Prostate gland (tissue), 2 donors: ENCODE measurements at regions not wholly inside any gene's neighbourhood (a gene's known extent, or its start where the extent isn't known, plus 50 kb on each side); places are given as distances from the start of the nearest gene placed in this dataset.

Experiments
- DNase-seq: peaks from one replicate; pipeline ENCODE4 v3.0.0-alpha.2; 2019; ENCODE audit warnings: low spot score
- H3K27ac ChIP-seq, 2 donors: fragments of 200-600 bp; sonication (generic); 2 replicates each; pipeline ENCODE4 v1.5.1; 2017 to 2019
- H3K27me3 ChIP-seq: fragments of 200-600 bp; sonication (generic); replicated peaks from 2 replicates; pipeline ENCODE4 v1.5.1; 2019; ENCODE audit not compliant: insufficient read depth
- H3K36me3 ChIP-seq, 2 donors: fragments of 200-600 bp; sonication (generic); 1 replicate in 1 of 2; 2 replicates in 1 of 2; pipeline versions ENCODE4 v1.5.1 to v1.8.1; 2017 to 2019
- H3K4me1 ChIP-seq: fragments of 200-600 bp; sonication (generic); replicated peaks from 2 replicates; pipeline ENCODE4 v1.5.1; 2019
- H3K4me3 ChIP-seq, 2 donors: fragments of 200-600 bp; sonication (generic); 2 replicates each; pipeline ENCODE4 v1.5.1; 2017 to 2019
- H3K9me3 ChIP-seq: fragments of 200-600 bp; sonication (generic); 2 replicates; pipeline ENCODE4 v1.5.1; 2017
- CTCF ChIP-seq, 4 experiments: fragments of 200-600 bp in 2 of 4; fragments of 450-650 bp in 2 of 4; sonication (generic) in 2 of 4; IDR thresholded peaks; 1 replicate in 3 of 4; 2 replicates in 1 of 4; pipeline ENCODE4 v1.5.1; 2016 to 2019; ENCODE audit warnings: antibody characterized with exemption in 4 of 4, mild to moderate bottlenecking in 2 of 4, moderate library complexity in 2 of 4
- POLR2A ChIP-seq: fragments of 450-650 bp; IDR thresholded peaks from one replicate; pipeline ENCODE4 v1.6.1; 2016; ENCODE audit warnings: antibody characterized with exemption, mild to moderate bottlenecking
- POLR2AphosphoS5 ChIP-seq: sonication (generic); formaldehyde crosslinking; IDR thresholded peaks from one replicate; pipeline ENCODE4 v1.6.1; 2017; ENCODE audit warnings: antibody characterized with exemption
- WGBS: methylation state at CpG from one replicate; pipeline ENCODE4 v1.1.5; 2018; 5-methylcytosine and 5-hydroxymethylcytosine counted together
- intact Hi-C: fragments of 100-400 bp; cut with DNase I; formaldehyde crosslinking; loops from one replicate; pipeline ENCODE4 v1.14.2; 2022

- H3K4me1 ChIP-seq: no peaks in the 10 kb centered on the region
- intact Hi-C loops: no loop called here
- H3K27me3 ChIP-seq: no peaks in the 10 kb centered on the region
- H3K4me3 ChIP-seq: no peak overlapping the region
- no peak overlapping the region for H3K27ac ChIP-seq
- H3K9me3 ChIP-seq: no peaks in the 10 kb centered on the region
- no peak for DNase-seq
- TF ChIP-seq CTCF (IDR thresholded peaks at IDR 0.05): no peak
- 89% methylated on average over 4 of the region's 4 CpGs for WGBS
- no peaks in the 10 kb centered on the region for H3K36me3 ChIP-seq
Observed at GRCh38 chr12:17591005-17591681, 498.9 kb downstream of the RERGL start.

GRCh38 chr12:17588968-17589367 lies 501.0 kb downstream of the RERGL start:
- Histone ChIP-seq H3K36me3 (no peaks in the 10 kb centered on the region), H3K27me3 (no peaks in the 10 kb centered on the region), H3K27ac (no peak overlapping the region), H3K9me3 (no peaks in the 10 kb centered on the region), H3K4me1 (no peaks in the 10 kb centered on the region), H3K4me3 (no peak overlapping the region)
- WGBS: 72% methylated on average over 5 of the region's 5 CpGs
- TF ChIP-seq CTCF (IDR thresholded peaks at IDR 0.05) (no peak), POLR2AphosphoS5 (no peak), POLR2A (no peak)
- intact Hi-C loops: no loop called here
- no peak for DNase-seq

- Histone ChIP-seq H3K4me1 (no peaks in the 10 kb centered on the region), H3K27me3 (no peaks in the 10 kb centered on the region), H3K4me3 (no peak overlapping the region), H3K9me3 (no peaks in the 10 kb centered on the region), H3K27ac (no peak overlapping the region), H3K36me3 (no peaks in the 10 kb centered on the region)
- TF ChIP-seq POLR2A (no peak), CTCF (IDR thresholded peaks at IDR 0.05) (no peak), POLR2AphosphoS5 (no peak)
- 36% methylated on average over 6 of the region's 6 CpGs for WGBS
- no peak for DNase-seq
- intact Hi-C loops: no loop called here
Observed at GRCh38 chr12:17579205-17580026, 510.6 kb downstream of the RERGL start.

GRCh38 chr12:17577405-17577804 lies 512.6 kb downstream of the RERGL start:
- intact Hi-C loops: no loop called here
- no peaks in the 10 kb centered on the region for H3K4me1 ChIP-seq
- no peak for TF ChIP-seq POLR2AphosphoS5
- TF ChIP-seq CTCF (IDR thresholded peaks at IDR 0.05): no peak
- no peak for TF ChIP-seq POLR2A
- H3K9me3 ChIP-seq: no peaks in the 10 kb centered on the region
- 44% methylated on average over 5 of the region's 5 CpGs for WGBS
- H3K27me3 ChIP-seq: no peaks in the 10 kb centered on the region
- no peak overlapping the region for H3K4me3 ChIP-seq
- H3K36me3 ChIP-seq: no peaks in the 10 kb centered on the region
- H3K27ac ChIP-seq: no peak overlapping the region
- DNase-seq: no peak

- DNase-seq: no peak
- Histone ChIP-seq H3K9me3 (no peaks in the 10 kb centered on the region), H3K27ac (no peak overlapping the region), H3K36me3 (no peaks in the 10 kb centered on the region), H3K4me3 (no peak overlapping the region), H3K27me3 (no peaks in the 10 kb centered on the region), H3K4me1 (no peaks in the 10 kb centered on the region)
- intact Hi-C loops: no loop called here
- no peak for TF ChIP-seq POLR2A
- TF ChIP-seq POLR2AphosphoS5: no peak
- TF ChIP-seq CTCF (IDR thresholded peaks at IDR 0.05): no peak
Observed at GRCh38 chr12:17572250-17572649, 517.7 kb downstream of the RERGL start.
